NCI-H146 treated with DMSO at 0.1 percent for 48 hours (cell line): ENCODE measurements at regions not wholly inside any gene's neighbourhood (a gene's known extent, or its start where the extent isn't known, plus 50 kb on each side); places are given as distances from the start of the nearest gene placed in this dataset.

ENCODE experiments used
- DNase-seq: peaks from one replicate; lab custom pipeline; 2025; ENCODE audit not compliant: unreplicated experiment; lab: John Stamatoyannopoulos, UW

- no peak for DNase-seq
These were observed 1016.8 kb downstream of the CNTNAP5 start for GRCh38 chr2:125041846-125042245.

DNA sequence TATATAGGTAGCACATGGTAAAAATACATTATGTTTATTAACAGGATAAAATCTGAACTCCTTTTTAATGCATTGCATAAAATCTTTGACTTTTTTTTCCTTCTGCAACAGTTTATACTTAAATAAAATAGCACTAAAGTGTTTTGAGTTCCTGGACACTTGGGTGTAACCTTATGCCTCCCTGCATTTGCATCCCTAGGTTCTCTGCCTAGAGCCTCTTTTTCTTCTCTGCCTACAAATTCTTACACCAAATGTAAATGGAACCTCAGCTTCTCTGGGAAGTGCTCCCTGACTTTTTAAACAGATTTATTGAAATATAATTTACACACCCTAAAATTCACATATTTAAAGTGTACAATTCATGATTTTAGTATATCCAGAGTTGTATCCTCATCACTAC, 1017.6 kb downstream of the CNTNAP5 start:
- DNase-seq = no peak

- DNase-seq = peak; percentile 46
These were observed 1045.8 kb downstream of the CNTNAP5 start for GRCh38 chr2:125070726-125071505.

GRCh38 chr2:125073440-125073839, 1048.4 kb downstream of the CNTNAP5 start:
- DNase-seq = no peak

- no peak for DNase-seq
These were observed 1060.8 kb downstream of the CNTNAP5 start for GRCh38 chr2:125085904-125086303.

GRCh38 chr2:125086313-125087184, 1061.5 kb downstream of the CNTNAP5 start:
- peak; percentile 53 for DNase-seq

- no peak for DNase-seq
These were observed 1067.4 kb downstream of the CNTNAP5 start for GRCh38 chr2:125092276-125093009.

DNA sequence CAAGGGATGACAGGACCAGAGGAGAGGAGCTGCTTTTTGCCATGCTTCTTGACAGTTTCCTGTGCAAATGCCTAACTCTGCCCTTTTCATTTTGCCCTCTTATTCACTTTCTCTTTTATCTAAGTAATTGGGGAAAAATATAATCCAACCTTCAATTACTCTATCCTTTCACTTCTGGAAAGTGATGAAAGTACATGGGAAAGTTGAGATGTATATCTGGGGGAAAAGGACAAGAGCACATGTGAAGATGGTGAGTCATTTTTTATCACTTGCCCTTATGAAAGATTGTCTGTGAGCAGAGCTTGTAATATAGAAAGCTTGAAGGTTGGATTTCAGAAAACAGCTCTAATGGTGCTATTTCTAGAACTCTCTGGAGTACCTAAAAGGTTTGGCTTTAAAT, 1070.7 kb downstream of the CNTNAP5 start:
- no peak for DNase-seq

GRCh38 chr2:125106710-125107109, 1081.6 kb downstream of the CNTNAP5 start:
- DNase-seq = no peak

GRCh38 chr2:125107446-125107845, 1082.4 kb downstream of the CNTNAP5 start:
- DNase-seq = no peak

- no peak for DNase-seq
These were observed 1083.2 kb downstream of the CNTNAP5 start for GRCh38 chr2:125108251-125108650.

- no peak for DNase-seq
These were observed 1100.8 kb downstream of the CNTNAP5 start for GRCh38 chr2:125125902-125126301.

GRCh38 chr2:125160947-125161346, 1135.9 kb downstream of the CNTNAP5 start:
- no peak for DNase-seq

DNA sequence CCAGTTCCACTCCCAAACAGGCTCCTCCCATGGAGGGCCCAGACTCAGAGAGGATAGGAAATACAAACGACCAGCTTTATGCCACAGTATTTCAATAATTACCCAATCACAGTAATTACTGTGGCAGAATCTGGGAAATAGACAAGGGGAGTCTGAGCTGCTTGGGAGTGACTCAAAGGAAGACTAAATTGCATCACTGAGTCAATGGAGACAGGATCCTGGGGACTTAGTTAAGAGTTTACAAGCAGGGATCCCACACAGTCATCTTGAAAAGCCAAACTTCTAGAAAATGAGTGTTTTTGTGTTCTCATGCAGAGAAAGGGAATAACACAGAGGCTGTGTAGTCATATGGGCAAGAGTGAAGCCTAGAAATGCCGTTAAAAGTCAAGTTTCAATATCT, 1142.1 kb downstream of the CNTNAP5 start:
- DNase-seq = no peak

DNA sequence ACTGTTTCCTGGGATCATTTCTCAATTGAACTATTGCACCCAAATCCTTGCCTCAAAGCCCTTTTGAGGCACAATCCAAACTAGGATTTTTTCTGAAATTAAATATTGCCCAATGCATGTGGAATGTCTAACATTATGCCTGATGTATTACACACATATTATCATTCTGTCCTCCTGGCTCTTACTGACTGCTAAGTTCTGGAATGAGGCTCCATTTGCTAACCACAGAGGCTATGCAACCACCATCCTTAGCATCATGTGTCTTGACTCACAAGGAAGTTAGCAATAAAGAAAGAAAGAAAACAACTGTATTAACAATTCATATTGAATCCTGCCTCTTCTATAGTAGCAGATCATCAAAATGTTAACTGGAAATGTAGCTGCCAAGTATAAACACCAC, 1142.7 kb downstream of the CNTNAP5 start:
- DNase-seq = no peak

GRCh38 chr2:125168442-125168841, 1143.4 kb downstream of the CNTNAP5 start:
- no peak for DNase-seq

GRCh38 chr2:125169022-125169763, 1144.1 kb downstream of the CNTNAP5 start:
- DNase-seq = no peak

GRCh38 chr2:125169764-125170146, 1144.7 kb downstream of the CNTNAP5 start:
- DNase-seq = no peak

DNA sequence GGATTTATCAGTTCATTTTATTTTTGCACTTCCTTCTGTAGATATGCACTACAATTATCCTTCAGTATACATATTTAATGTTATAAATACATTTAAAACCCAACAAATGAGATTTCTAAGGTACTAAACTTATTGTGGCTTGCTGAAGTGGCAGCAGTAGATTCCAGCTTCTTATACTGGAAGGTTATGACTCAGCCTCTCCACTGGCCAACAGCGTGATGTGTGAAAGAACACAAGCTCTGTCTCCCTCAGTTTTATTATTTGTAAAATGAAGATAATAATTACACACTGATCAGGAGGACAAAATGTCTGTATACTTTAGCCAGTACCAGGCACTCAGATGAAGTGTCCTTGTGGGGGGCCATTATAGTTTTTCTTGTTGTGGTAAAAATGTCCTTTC, 1147.1 kb downstream of the CNTNAP5 start:
- no peak for DNase-seq

DNA sequence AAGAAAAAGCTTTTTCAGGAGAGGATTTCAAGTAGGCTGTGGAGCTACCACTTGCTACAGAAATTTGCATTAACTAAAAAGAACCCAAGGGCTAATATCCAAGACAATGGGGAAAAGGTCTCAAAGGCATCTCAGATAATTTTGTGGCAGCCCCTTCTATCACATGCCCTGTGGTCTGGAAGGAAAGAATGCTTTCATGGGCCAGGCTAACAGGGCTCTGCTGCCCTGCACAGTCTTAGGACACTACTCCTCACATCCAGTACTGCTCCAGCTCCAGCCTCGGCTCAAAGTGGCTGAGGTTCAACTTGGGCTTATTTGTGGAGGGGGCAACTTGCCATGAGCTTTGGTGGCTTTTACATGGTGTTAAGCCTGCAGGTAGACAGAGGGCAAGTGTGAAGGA, 1150.3 kb downstream of the CNTNAP5 start:
- no peak for DNase-seq
